BLaER1 (cell line): ENCODE measurements at regions not wholly inside any gene's neighbourhood (a gene's known extent, or its start where the extent isn't known, plus 50 kb on each side); places are given as distances from the start of the nearest gene placed in this dataset.
A peak's percentile ranks its signal among the peaks of the same experiment; 100 is the strongest.

Experiments
- H3K27ac ChIP-seq: shearing (Covaris generic); formaldehyde crosslinking; 2 replicates; pipeline ENCODE4 v1.8.1; 2022
- H3K27me3 ChIP-seq: shearing (Covaris generic); formaldehyde crosslinking; 2 replicates; pipeline ENCODE4 v1.8.1; 2022
- H3K36me3 ChIP-seq: shearing (Covaris generic); formaldehyde crosslinking; 2 replicates; pipeline ENCODE4 v1.8.1; 2022
- H3K4me1 ChIP-seq: shearing (Covaris generic); formaldehyde crosslinking; 2 replicates; pipeline ENCODE4 v1.8.1; 2022
- H3K4me2 ChIP-seq: shearing (Covaris generic); formaldehyde crosslinking; 2 replicates; pipeline ENCODE4 v1.8.1; 2022
- H3K4me3 ChIP-seq: shearing (Covaris generic); formaldehyde crosslinking; 2 replicates; pipeline ENCODE4 v1.8.1; 2022
- H3K9ac ChIP-seq: shearing (Covaris generic); formaldehyde crosslinking; 2 replicates; pipeline ENCODE4 v1.8.1; 2022
- H3K9me3 ChIP-seq: shearing (Covaris generic); formaldehyde crosslinking; 2 replicates; pipeline ENCODE4 v1.8.1; 2022
- H4K20me1 ChIP-seq: shearing (Covaris generic); formaldehyde crosslinking; 2 replicates; pipeline ENCODE4 v1.8.1; 2022
- Cebpa-rat ChIP-seq: shearing (Covaris generic); IDR thresholded peaks from 2 replicates; pipeline ENCODE4 v1.8.1; 2022

DNA sequence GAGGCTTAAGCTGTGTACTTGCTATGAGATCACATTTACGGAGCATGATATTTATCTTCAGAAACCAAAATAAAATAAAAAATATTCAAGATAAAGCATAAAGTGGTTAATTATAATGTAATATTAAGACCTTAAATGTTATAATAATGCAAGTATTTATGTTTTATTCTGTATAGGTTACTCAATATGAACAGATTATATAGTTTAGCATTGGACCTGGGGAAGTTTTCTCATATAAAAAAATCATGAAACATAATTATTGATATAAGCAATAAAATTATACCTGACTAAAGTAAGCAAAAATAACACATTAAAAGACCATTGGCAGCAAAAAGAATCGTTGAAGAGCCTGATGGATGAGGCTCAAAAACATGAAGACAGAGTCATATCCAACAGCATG lies 516.2 kb downstream of the SLC16A7 start:
- H3K36me3 ChIP-seq = no peaks in the 10 kb centered on the region
- no peak overlapping the region for H3K4me3 ChIP-seq
- H3K4me1 ChIP-seq = peaks cover 8% of the 10 kb centered on the region; the same call in 1 of the 2 replicates
- H3K27me3 ChIP-seq = no peaks in the 10 kb centered on the region
- TF ChIP-seq Cebpa-rat = no peak
- H3K9me3 ChIP-seq = no peaks in the 10 kb centered on the region
- no peak overlapping the region for H3K27ac ChIP-seq
- H3K4me2 ChIP-seq = no peak overlapping the region
- no peaks in the 10 kb centered on the region for H4K20me1 ChIP-seq
- H3K9ac ChIP-seq = no peak overlapping the region

DNA sequence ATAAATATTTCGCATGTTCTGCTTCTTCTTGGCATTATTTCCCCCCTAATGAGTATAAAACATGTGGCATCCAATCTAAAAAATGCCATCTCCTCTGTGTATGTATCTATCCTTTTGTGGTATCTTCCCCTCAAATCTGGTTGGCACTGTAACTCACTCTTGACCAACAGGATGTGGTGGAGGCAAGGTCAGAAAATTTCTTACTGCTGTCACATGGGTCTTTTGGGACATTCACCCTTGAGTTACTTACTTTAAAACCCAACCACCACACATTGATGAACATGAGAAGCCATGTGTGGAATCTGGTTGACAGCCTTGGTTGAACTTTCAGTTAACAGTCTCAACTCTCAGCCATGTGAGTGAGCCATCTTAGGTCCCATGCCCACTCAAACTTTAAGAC lies 516.9 kb downstream of the SLC16A7 start:
- Histone ChIP-seq H3K9ac (no peak overlapping the region), H3K4me1 (peaks cover 8% of the 10 kb centered on the region; the same call in 1 of the 2 replicates), H3K27ac (no peak overlapping the region), H3K27me3 (no peaks in the 10 kb centered on the region), H3K4me3 (no peak overlapping the region), H3K36me3 (no peaks in the 10 kb centered on the region), H3K4me2 (peak overlapping the region; percentile 8; the same call in 1 of the 2 replicates), H3K9me3 (no peaks in the 10 kb centered on the region), H4K20me1 (no peaks in the 10 kb centered on the region)
- no peak for TF ChIP-seq Cebpa-rat

DNA sequence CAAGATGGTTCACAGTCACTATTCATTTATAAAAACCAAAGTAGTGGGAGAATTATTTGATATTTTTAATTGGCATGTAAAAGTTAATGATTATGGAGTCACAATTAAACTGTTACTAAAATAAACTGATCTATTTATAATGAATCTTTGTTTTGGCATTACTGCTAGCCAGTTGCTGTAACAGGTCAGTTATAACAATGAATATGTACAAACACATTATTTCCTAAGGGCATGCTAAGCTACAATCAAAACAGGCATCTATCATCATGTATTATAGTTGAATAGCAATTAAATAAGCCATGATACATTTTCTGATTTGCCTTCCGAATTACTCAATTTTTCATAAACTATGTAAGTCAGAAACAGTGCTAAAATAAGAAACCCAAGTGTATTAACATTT lies 518.3 kb downstream of the SLC16A7 start:
- Histone ChIP-seq H3K4me2 (no peak overlapping the region), H3K27ac (no peak overlapping the region), H3K9ac (no peak overlapping the region), H4K20me1 (no peaks in the 10 kb centered on the region), H3K27me3 (no peaks in the 10 kb centered on the region), H3K9me3 (no peaks in the 10 kb centered on the region), H3K4me3 (no peak overlapping the region), H3K36me3 (no peaks in the 10 kb centered on the region), H3K4me1 (peaks cover 8% of the 10 kb centered on the region; the same call in 1 of the 2 replicates)
- TF ChIP-seq Cebpa-rat = no peak

- no peaks in the 10 kb centered on the region for H3K36me3 ChIP-seq
- no peak for TF ChIP-seq Cebpa-rat
- H3K27me3 ChIP-seq = no peaks in the 10 kb centered on the region
- no peaks in the 10 kb centered on the region for H3K9me3 ChIP-seq
- H3K4me1 ChIP-seq = no peaks in the 10 kb centered on the region
- H4K20me1 ChIP-seq = no peaks in the 10 kb centered on the region
- H3K9ac ChIP-seq = no peak overlapping the region
- no peak overlapping the region for H3K4me3 ChIP-seq
- no peak overlapping the region for H3K27ac ChIP-seq
- no peak overlapping the region for H3K4me2 ChIP-seq
Observed at GRCh38 chr12:60119327-60119726, 523.5 kb downstream of the SLC16A7 start.

- Histone ChIP-seq H3K4me2 (no peak overlapping the region), H3K27me3 (no peaks in the 10 kb centered on the region), H3K4me1 (no peaks in the 10 kb centered on the region), H3K9me3 (no peaks in the 10 kb centered on the region), H3K27ac (no peak overlapping the region), H4K20me1 (no peaks in the 10 kb centered on the region), H3K4me3 (no peak overlapping the region), H3K9ac (no peak overlapping the region), H3K36me3 (no peaks in the 10 kb centered on the region)
- TF ChIP-seq Cebpa-rat = no peak
Observed at GRCh38 chr12:60120199-60120598, 524.4 kb downstream of the SLC16A7 start.

- Histone ChIP-seq H3K4me1 (no peaks in the 10 kb centered on the region), H3K9ac (no peak overlapping the region), H3K9me3 (peaks cover 12% of the 10 kb centered on the region; the same call in 1 of the 2 replicates), H3K4me3 (no peak overlapping the region), H3K36me3 (no peaks in the 10 kb centered on the region), H3K27me3 (no peaks in the 10 kb centered on the region), H3K27ac (no peak overlapping the region), H3K4me2 (no peak overlapping the region), H4K20me1 (no peaks in the 10 kb centered on the region)
- TF ChIP-seq Cebpa-rat = no peak
Observed at GRCh38 chr12:60123557-60123956, 527.7 kb downstream of the SLC16A7 start.

DNA sequence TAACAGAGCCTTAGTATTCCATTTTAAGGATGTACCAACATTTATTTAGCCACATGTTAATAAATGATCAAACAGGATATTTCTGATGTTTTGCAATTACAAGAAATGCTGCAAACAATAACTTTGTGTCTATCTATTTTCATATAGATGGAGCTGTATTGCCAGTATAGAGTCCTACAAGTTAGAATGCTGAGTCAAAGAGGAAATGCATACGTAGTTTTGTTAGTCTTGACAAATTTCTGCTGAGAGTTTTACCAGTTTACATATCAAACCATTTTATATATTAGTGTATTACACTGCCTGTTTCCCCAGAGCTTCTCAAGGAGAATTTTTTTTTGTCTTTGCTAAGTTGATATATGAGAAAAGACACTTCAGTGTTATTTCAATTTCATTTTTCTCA lies 541.7 kb downstream of the SLC16A7 start:
- Histone ChIP-seq H3K4me1 (no peaks in the 10 kb centered on the region), H3K4me3 (no peak overlapping the region), H3K36me3 (no peaks in the 10 kb centered on the region), H3K4me2 (no peak overlapping the region), H3K9me3 (no peaks in the 10 kb centered on the region), H4K20me1 (no peaks in the 10 kb centered on the region), H3K27me3 (no peaks in the 10 kb centered on the region), H3K27ac (no peak overlapping the region), H3K9ac (no peak overlapping the region)
- no peak for TF ChIP-seq Cebpa-rat

DNA sequence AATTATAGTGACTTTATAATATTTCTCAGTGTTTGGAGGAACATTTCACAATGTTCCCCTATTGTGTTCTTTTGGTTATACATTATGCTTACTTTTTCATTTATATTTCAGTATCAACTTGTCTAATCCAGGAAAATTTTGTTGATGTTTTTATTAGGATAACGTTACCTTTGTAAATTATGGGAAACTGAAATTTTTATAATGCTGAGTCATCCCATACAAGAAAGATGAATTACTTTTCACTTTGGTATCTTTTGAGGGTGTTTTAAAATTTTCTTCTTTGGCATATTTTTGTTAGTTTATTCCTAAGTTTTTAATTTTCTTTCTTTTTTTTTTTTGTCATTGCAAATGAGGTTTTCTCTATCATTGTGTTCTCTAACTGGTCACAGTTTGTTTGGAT lies 542.7 kb downstream of the SLC16A7 start:
- TF ChIP-seq Cebpa-rat = no peak
- Histone ChIP-seq H4K20me1 (no peaks in the 10 kb centered on the region), H3K9me3 (no peaks in the 10 kb centered on the region), H3K9ac (no peak overlapping the region), H3K27me3 (no peaks in the 10 kb centered on the region), H3K4me3 (no peak overlapping the region), H3K4me2 (no peak overlapping the region), H3K27ac (no peak overlapping the region), H3K36me3 (no peaks in the 10 kb centered on the region), H3K4me1 (no peaks in the 10 kb centered on the region)

GRCh38 chr12:60144395-60144794 lies 548.6 kb downstream of the SLC16A7 start:
- H3K9ac ChIP-seq = no peak overlapping the region
- H3K27ac ChIP-seq = no peak overlapping the region
- H3K4me1 ChIP-seq = no peaks in the 10 kb centered on the region
- H3K4me2 ChIP-seq = no peak overlapping the region
- H4K20me1 ChIP-seq = no peaks in the 10 kb centered on the region
- no peaks in the 10 kb centered on the region for H3K36me3 ChIP-seq
- no peak overlapping the region for H3K4me3 ChIP-seq
- no peaks in the 10 kb centered on the region for H3K27me3 ChIP-seq
- no peak for TF ChIP-seq Cebpa-rat
- no peaks in the 10 kb centered on the region for H3K9me3 ChIP-seq

- Histone ChIP-seq H3K4me3 (no peak overlapping the region), H3K9ac (no peak overlapping the region), H3K27me3 (no peaks in the 10 kb centered on the region), H3K27ac (no peak overlapping the region), H4K20me1 (no peaks in the 10 kb centered on the region), H3K4me2 (no peak overlapping the region), H3K9me3 (no peaks in the 10 kb centered on the region), H3K36me3 (no peaks in the 10 kb centered on the region), H3K4me1 (no peaks in the 10 kb centered on the region)
- no peak for TF ChIP-seq Cebpa-rat
Observed at GRCh38 chr12:60148109-60148508, 552.3 kb downstream of the SLC16A7 start.

- Histone ChIP-seq H3K36me3 (no peaks in the 10 kb centered on the region), H3K27me3 (no peaks in the 10 kb centered on the region), H3K27ac (no peak overlapping the region), H3K9ac (no peak overlapping the region), H3K4me1 (no peaks in the 10 kb centered on the region), H3K4me3 (no peak overlapping the region), H4K20me1 (no peaks in the 10 kb centered on the region), H3K9me3 (no peaks in the 10 kb centered on the region), H3K4me2 (no peak overlapping the region)
- no peak for TF ChIP-seq Cebpa-rat
Observed at GRCh38 chr12:60148831-60149230, 553.0 kb downstream of the SLC16A7 start.
